Sigmoid colon (tissue), 6 donors: ENCODE measurements at regions not wholly inside any gene's neighbourhood (a gene's known extent, or its start where the extent isn't known, plus 50 kb on each side); places are given as distances from the start of the nearest gene placed in this dataset.

Experiments used
- DNase-seq: peaks from one replicate; pipeline ENCODE4 v3.0.0-alpha.2; 2019
- H3K27ac ChIP-seq, 4 donors: fragments of 200-600 bp; sonication (generic); one replicate each; pipeline ENCODE4 v1.5.1; 2016 to 2019; ENCODE audit warnings: mild to moderate bottlenecking in 1 of 4
- H3K27me3 ChIP-seq, 3 donors: fragments of 200-600 bp; sonication (generic); one replicate each; pipeline ENCODE4 v1.5.1; 2019; ENCODE audit warnings: mild to moderate bottlenecking in 1 of 3
- H3K36me3 ChIP-seq, 4 donors: fragments of 200-600 bp; sonication (generic); one replicate each; pipeline ENCODE4 v1.5.1; 2016 to 2019
- H3K4me1 ChIP-seq, 4 donors: fragments of 200-600 bp; sonication (generic); one replicate each; pipeline ENCODE4 v1.5.1; 2017 to 2019
- H3K4me3 ChIP-seq, 4 donors: fragments of 200-600 bp; sonication (generic); one replicate each; pipeline ENCODE4 v1.5.1; 2017 to 2019; ENCODE audit warnings: mild to moderate bottlenecking in 2 of 4, moderate library complexity in 1 of 4
- H3K9me3 ChIP-seq, 4 donors: fragments of 200-600 bp in 3 of 4; sonication (generic) in 3 of 4; one replicate each; pipeline versions ENCODE4 v1.5.1 to v1.6.1; 2013 to 2019
- CTCF ChIP-seq, 4 experiments: fragments of 450-650 bp in 3 of 4; fragments of 200-600 bp in 1 of 4; IDR thresholded peaks; one replicate each; pipeline ENCODE4 v1.5.1; 2016 to 2019; ENCODE audit warnings: antibody characterized with exemption in 4 of 4, mild to moderate bottlenecking in 3 of 4, moderate library complexity in 2 of 4
- EP300 ChIP-seq, 4 donors: sonication (generic); formaldehyde crosslinking; IDR thresholded peaks; one replicate each; pipeline ENCODE4 v1.6.1; 2017; ENCODE audit warnings: antibody characterized with exemption in 4 of 4
- POLR2A ChIP-seq, 2 donors: fragments of 450-650 bp; IDR thresholded peaks; one replicate each; pipeline ENCODE4 v1.6.1; 2016; ENCODE audit warnings: antibody characterized with exemption in 2 of 2, mild to moderate bottlenecking in 2 of 2, moderate library complexity in 2 of 2
- POLR2AphosphoS5 ChIP-seq, 4 donors: sonication (generic); formaldehyde crosslinking; IDR thresholded peaks; one replicate each; pipeline ENCODE4 v1.6.1; 2017; ENCODE audit warnings: antibody characterized with exemption in 4 of 4
- WGBS, 2 donors: extraction: QIAGEN DNeasy Blood & Tissue Kit; methylation state at CpG; one replicate each; pipeline ENCODE4 v1.1.7; 2013; 5-methylcytosine and 5-hydroxymethylcytosine counted together
- intact Hi-C: fragments of 100-400 bp; cut with DNase I; formaldehyde crosslinking; loops from one replicate; pipeline ENCODE4 v1.15.1; 2023
- donor health status: healthy with polysubstance abuse.
- donor health status: healthy.

- WGBS, 2 donors = 91 to 95% methylated on average over 3 of the region's 3 CpGs
- Histone ChIP-seq H3K36me3 (no peaks in the 10 kb centered on the region), H3K27me3 (no peaks in the 10 kb centered on the region), H3K27ac (no peak overlapping the region), H3K4me1 (no peaks in the 10 kb centered on the region), H3K9me3 (no peaks in the 10 kb centered on the region), H3K4me3 (no peak overlapping the region)
- intact Hi-C loops = no loop called here
- no peak for DNase-seq
- TF ChIP-seq POLR2AphosphoS5 (IDR thresholded peaks at IDR 0.05) = no peak
- no peak for TF ChIP-seq CTCF (IDR thresholded peaks at IDR 0.05)
- TF ChIP-seq POLR2A (IDR thresholded peaks at IDR 0.05) = no peak
Observed at GRCh38 chrX:40414335-40414734, 166.4 kb upstream of the ATP6AP2 start.

GRCh38 chrX:40411340-40412111 is 169.2 kb upstream of the ATP6AP2 start:
- no peak for DNase-seq
- intact Hi-C loops = no loop called here
- no peak for TF ChIP-seq CTCF (IDR thresholded peaks at IDR 0.05)
- TF ChIP-seq EP300 (IDR thresholded peaks at IDR 0.05) = no peak
- TF ChIP-seq POLR2AphosphoS5 (IDR thresholded peaks at IDR 0.05) = no peak
- TF ChIP-seq POLR2A (IDR thresholded peaks at IDR 0.05) = no peak
- Histone ChIP-seq H3K9me3 (no peaks in the 10 kb centered on the region), H3K36me3 (no peaks in the 10 kb centered on the region), H3K27ac (no peak overlapping the region), H3K4me1 (no peaks in the 10 kb centered on the region), H3K27me3 (no peaks in the 10 kb centered on the region), H3K4me3 (no peak overlapping the region)
- 86% methylated on average over 8 of the region's 8 CpGs for WGBS, 2 donors

- Histone ChIP-seq H3K4me3 (no peak overlapping the region), H3K9me3 (no peaks in the 10 kb centered on the region), H3K36me3 (no peaks in the 10 kb centered on the region), H3K27ac (no peak overlapping the region), H3K27me3 (no peaks in the 10 kb centered on the region), H3K4me1 (no peaks in the 10 kb centered on the region)
- WGBS, 2 donors = 98 to 100% methylated on average over 2 of the region's 2 CpGs
- TF ChIP-seq POLR2A (IDR thresholded peaks at IDR 0.05) (no peak), POLR2AphosphoS5 (IDR thresholded peaks at IDR 0.05) (no peak), CTCF (IDR thresholded peaks at IDR 0.05) (no peak), EP300 (IDR thresholded peaks at IDR 0.05) (no peak)
- no peak for DNase-seq
- intact Hi-C loops = no loop called here
Observed at GRCh38 chrX:40410859-40411258, 169.9 kb upstream of the ATP6AP2 start.

DNA sequence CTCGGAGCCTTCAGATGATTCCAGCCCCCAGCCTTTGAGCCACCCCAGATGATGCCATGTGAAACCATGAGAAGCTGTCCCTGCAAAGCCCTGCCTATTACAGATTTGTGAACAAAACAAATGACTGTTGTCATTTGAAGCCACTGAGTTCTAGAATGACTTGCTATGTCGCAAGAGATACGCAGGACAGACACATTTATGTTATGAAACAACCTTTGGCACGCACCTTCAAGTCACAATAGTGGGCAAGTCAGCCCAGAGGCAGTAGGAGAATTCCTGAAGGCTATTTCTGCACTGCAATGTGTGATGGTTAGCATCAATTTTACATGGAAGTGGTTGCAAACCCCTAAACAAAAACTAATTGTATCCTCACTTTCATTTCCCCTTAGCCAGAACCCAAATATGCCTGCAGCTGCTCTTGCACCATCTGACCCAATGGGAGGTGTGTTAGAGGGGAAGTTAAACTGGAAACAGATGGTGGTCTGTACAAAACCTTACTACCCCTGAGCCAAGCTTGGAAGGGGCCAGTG is 174.4 kb upstream of the ATP6AP2 start:
- 67 to 75% methylated on average over 4 of the region's 4 CpGs for WGBS, 2 donors

More for the DNA sequence above, 174.4 kb upstream of the ATP6AP2 start:
- no peaks in the 10 kb centered on the region for H3K36me3 ChIP-seq
- no peaks in the 10 kb centered on the region for H3K9me3 ChIP-seq
- TF ChIP-seq POLR2A (IDR thresholded peaks at IDR 0.05) (no peak), CTCF (IDR thresholded peaks at IDR 0.05) (no peak), EP300 (IDR thresholded peaks at IDR 0.05) (no peak)
- H3K27ac ChIP-seq = no peak overlapping the region
- H3K27me3 ChIP-seq = no peaks in the 10 kb centered on the region
- intact Hi-C loops = no loop called here
- no peak for DNase-seq
- peaks cover 0 to 8% (median 6%) of the 10 kb centered on the region in 4 donors for H3K4me1 ChIP-seq
- H3K4me3 ChIP-seq = no peak overlapping the region
